Immature natural killer cell (primary cell): ENCODE measurements at regions not wholly inside any gene's neighbourhood (a gene's known extent, or its start where the extent isn't known, plus 50 kb on each side); places are given as distances from the start of the nearest gene placed in this dataset.
"Not testable (repeated sequence)": the region's sequence is repeated elsewhere in the genome, so short reads cannot be mapped to it uniquely, and the experiment has no call there.

Experiments used
- DNase-seq, 3 donors: peaks; one replicate each; pipeline ENCODE4 v3.0.0; 2022; ENCODE audit warnings: mixed read lengths in 1 of 3
- H3K27ac Mint-ChIP-seq, 6 donors: one replicate each; pipeline ENCODE4 v1.8.0; 2020; ENCODE audit warnings: mixed read lengths in 6 of 6, mild to moderate bottlenecking in 5 of 6, inconsistent platforms in 4 of 6, moderate library complexity in 3 of 6
- H3K27me3 Mint-ChIP-seq, 3 donors: one replicate each; pipeline ENCODE4 v1.8.0; 2020 to 2021; ENCODE audit warnings: low read depth in 3 of 3, mild to moderate bottlenecking in 3 of 3, mixed read lengths in 3 of 3, moderate library complexity in 3 of 3, inconsistent platforms in 1 of 3
- H3K36me3 Mint-ChIP-seq, 3 donors: one replicate each; pipeline ENCODE4 v1.8.0; 2020; ENCODE audit warnings: mixed read lengths in 3 of 3, inconsistent platforms in 2 of 3, mild to moderate bottlenecking in 2 of 3
- H3K4me1 Mint-ChIP-seq, 2 donors: one replicate each; pipeline ENCODE4 v1.8.0; 2020; ENCODE audit warnings: inconsistent platforms in 2 of 2, mild to moderate bottlenecking in 2 of 2, mixed read lengths in 2 of 2, moderate library complexity in 1 of 2
- H3K4me3 Mint-ChIP-seq, 5 donors: one replicate each; pipeline ENCODE4 v1.8.0; 2020; ENCODE audit warnings: mild to moderate bottlenecking in 5 of 5, mixed read lengths in 5 of 5, inconsistent platforms in 3 of 5, moderate library complexity in 3 of 5
- H3K9me3 Mint-ChIP-seq, 6 donors: one replicate each; pipeline ENCODE4 v1.8.0; 2020; ENCODE audit warnings: mild to moderate bottlenecking in 6 of 6, mixed read lengths in 6 of 6, inconsistent platforms in 4 of 6, moderate library complexity in 3 of 6

GRCh38 chr9:84500826-84501225 is 160.3 kb upstream of the SLC28A3 start:
- DNase-seq = no peak
- H3K36me3 Mint-ChIP-seq = no peaks in the 10 kb centered on the region

GRCh38 chr9:84501587-84501986 is 161.0 kb upstream of the SLC28A3 start:
- peaks cover 0 to 2% (median 0%) of the 10 kb centered on the region in 3 donors for H3K27me3 Mint-ChIP-seq
- H3K27ac Mint-ChIP-seq = no peak overlapping the region
- H3K4me3 Mint-ChIP-seq = no peak overlapping the region
- H3K4me1 Mint-ChIP-seq = peaks cover 9 to 12% of the 10 kb centered on the region in 2 donors
- H3K36me3 Mint-ChIP-seq = no peaks in the 10 kb centered on the region
- DNase-seq = no peak
- peaks cover 0 to 2% (median 0%) of the 10 kb centered on the region in 6 donors for H3K9me3 Mint-ChIP-seq

More at GRCh38 chr9:84500826-84501225, 160.3 kb upstream of the SLC28A3 start:
- Mint-ChIP-seq H3K27me3 (peaks cover 0 to 2% (median 0%) of the 10 kb centered on the region in 3 donors), H3K9me3 (peaks cover 0 to 2% (median 0%) of the 10 kb centered on the region in 6 donors), H3K4me3 (no peak overlapping the region), H3K27ac (no peak overlapping the region), H3K4me1 (peaks cover 9 to 12% of the 10 kb centered on the region in 2 donors)

GRCh38 chr9:84502066-84502465 is 161.5 kb upstream of the SLC28A3 start:
- Mint-ChIP-seq H3K27me3 (peaks cover 0 to 2% (median 0%) of the 10 kb centered on the region in 3 donors), H3K9me3 (peaks cover 0 to 4% (median under 1%) of the 10 kb centered on the region in 6 donors), H3K27ac (no peak overlapping the region), H3K4me1 (peaks cover 9 to 12% of the 10 kb centered on the region in 2 donors), H3K36me3 (no peaks in the 10 kb centered on the region), H3K4me3 (no peak overlapping the region)
- DNase-seq = no peak

- Mint-ChIP-seq H3K4me1 (peaks cover 9 to 12% of the 10 kb centered on the region in 2 donors), H3K27me3 (peaks cover 2 to 5% (median 4%) of the 10 kb centered on the region in 3 donors), H3K27ac (no peak overlapping the region), H3K36me3 (no peaks in the 10 kb centered on the region), H3K4me3 (no peak overlapping the region), H3K9me3 (peaks cover 0 to 7% (median 2%) of the 10 kb centered on the region in 6 donors)
- DNase-seq = no peak
Measured at GRCh38 chr9:84504360-84504759, 163.8 kb upstream of the SLC28A3 start.

- Mint-ChIP-seq H3K27me3 (peaks cover 2 to 17% (median 5%) of the 10 kb centered on the region in 3 donors), H3K9me3 (peaks cover 0 to 7% (median 2%) of the 10 kb centered on the region in 6 donors), H3K4me3 (no peak overlapping the region), H3K4me1 (no peaks in the 10 kb centered on the region), H3K27ac (no peak overlapping the region), H3K36me3 (no peaks in the 10 kb centered on the region)
- DNase-seq = no peak
Measured at GRCh38 chr9:84511651-84512050, 157.9 kb upstream of the NTRK2 start.

GRCh38 chr9:84512493-84512892 is 157.0 kb upstream of the NTRK2 start:
- Mint-ChIP-seq H3K36me3 (no peaks in the 10 kb centered on the region), H3K9me3 (peaks cover 0 to 5% (median 0%) of the 10 kb centered on the region in 6 donors), H3K4me1 (no peaks in the 10 kb centered on the region), H3K4me3 (no peak overlapping the region), H3K27me3 (peaks cover 4 to 17% (median 5%) of the 10 kb centered on the region in 3 donors), H3K27ac (no peak overlapping the region)
- no peak for DNase-seq

GRCh38 chr9:84513473-84513872 is 156.1 kb upstream of the NTRK2 start:
- H3K4me3 Mint-ChIP-seq = no peak overlapping the region
- H3K4me1 Mint-ChIP-seq = no peaks in the 10 kb centered on the region
- peaks cover 0 to 13% (median 4%) of the 10 kb centered on the region in 3 donors for H3K27me3 Mint-ChIP-seq
- H3K27ac Mint-ChIP-seq = no peak overlapping the region
- DNase-seq = no peak
- H3K36me3 Mint-ChIP-seq = no peaks in the 10 kb centered on the region
- H3K9me3 Mint-ChIP-seq = peaks cover 0 to 5% (median 0%) of the 10 kb centered on the region in 6 donors

- Mint-ChIP-seq H3K4me3 (no peak overlapping the region), H3K4me1 (no peaks in the 10 kb centered on the region), H3K27ac (no peak overlapping the region), H3K36me3 (no peaks in the 10 kb centered on the region), H3K9me3 (peaks cover 0 to 5% (median 2%) of the 10 kb centered on the region in 6 donors), H3K27me3 (peaks cover 0 to 14% (median 4%) of the 10 kb centered on the region in 3 donors)
- no peak for DNase-seq
Measured at GRCh38 chr9:84513979-84514378, 155.6 kb upstream of the NTRK2 start.

GRCh38 chr9:84514421-84514820 is 155.1 kb upstream of the NTRK2 start:
- Mint-ChIP-seq H3K9me3 (peaks cover 0 to 6% (median 2%) of the 10 kb centered on the region in 6 donors), H3K4me1 (no peaks in the 10 kb centered on the region), H3K27ac (no peak overlapping the region), H3K4me3 (no peak overlapping the region), H3K36me3 (no peaks in the 10 kb centered on the region), H3K27me3 (peaks cover 0 to 19% (median 4%) of the 10 kb centered on the region in 3 donors)
- no peak for DNase-seq

- Mint-ChIP-seq H3K4me3 (no peak overlapping the region), H3K27me3 (peaks cover 0 to 16% (median 4%) of the 10 kb centered on the region in 3 donors), H3K4me1 (no peaks in the 10 kb centered on the region), H3K27ac (no peak overlapping the region), H3K9me3 (peaks cover 0 to 5% (median 1%) of the 10 kb centered on the region in 6 donors), H3K36me3 (no peaks in the 10 kb centered on the region)
- no peak for DNase-seq
Measured at GRCh38 chr9:84517026-84517425, 152.5 kb upstream of the NTRK2 start.

- Mint-ChIP-seq H3K27ac (no peak overlapping the region), H3K9me3 (peaks cover 0 to 6% (median 4%) of the 10 kb centered on the region in 6 donors), H3K4me3 (no peak overlapping the region), H3K4me1 (no peaks in the 10 kb centered on the region), H3K36me3 (no peaks in the 10 kb centered on the region), H3K27me3 (peaks cover 0 to 15% (median 3%) of the 10 kb centered on the region in 3 donors)
- no peak for DNase-seq
Measured at GRCh38 chr9:84519413-84519812, 150.1 kb upstream of the NTRK2 start.

- no peak overlapping the region for H3K27ac Mint-ChIP-seq
- H3K4me1 Mint-ChIP-seq = no peaks in the 10 kb centered on the region
- DNase-seq = no peak
- H3K36me3 Mint-ChIP-seq = no peaks in the 10 kb centered on the region
- H3K9me3 Mint-ChIP-seq = peaks cover 0 to 12% (median 6%) of the 10 kb centered on the region in 6 donors
- no peak overlapping the region for H3K4me3 Mint-ChIP-seq
- peaks cover 0 to 6% (median 3%) of the 10 kb centered on the region in 3 donors for H3K27me3 Mint-ChIP-seq
Measured at GRCh38 chr9:84521208-84521607, 148.3 kb upstream of the NTRK2 start.

- H3K4me3 Mint-ChIP-seq, H3K4me1 Mint-ChIP-seq: not testable (repeated sequence)
Measured at GRCh38 chr9:84526211-84526610, 143.3 kb upstream of the NTRK2 start.

GRCh38 chr9:84527060-84527720 is 142.3 kb upstream of the NTRK2 start:
- DNase-seq, H3K27me3 Mint-ChIP-seq: not testable (repeated sequence)
- H3K9me3 Mint-ChIP-seq = peaks cover 4 to 23% (median 12%) of the 10 kb centered on the region in 6 donors

More at GRCh38 chr9:84526211-84526610, 143.3 kb upstream of the NTRK2 start:
- not testable (repeated sequence) for H3K27me3 Mint-ChIP-seq, DNase-seq, H3K27ac Mint-ChIP-seq, H3K36me3 Mint-ChIP-seq
- H3K9me3 Mint-ChIP-seq = peaks cover 4 to 23% (median 12%) of the 10 kb centered on the region in 6 donors

More at GRCh38 chr9:84527060-84527720, 142.3 kb upstream of the NTRK2 start:
- H3K4me1 Mint-ChIP-seq, H3K36me3 Mint-ChIP-seq, H3K27ac Mint-ChIP-seq, H3K4me3 Mint-ChIP-seq: not testable (repeated sequence)
